NCI-H446 (cell line): ENCODE measurements at regions not wholly inside any gene's neighbourhood (a gene's known extent, or its start where the extent isn't known, plus 50 kb on each side); places are given as distances from the start of the nearest gene placed in this dataset.

ENCODE experiments used
- DNase-seq, 2 experiments: peaks; one replicate each; lab custom pipeline; 2025; lab: John Stamatoyannopoulos, UW

GRCh38 chr11:95354304-95354703 is 123.3 kb upstream of the SESN3 start:
- no peak for DNase-seq

GRCh38 chr11:95353706-95354105 is 122.7 kb upstream of the SESN3 start:
- no peak for DNase-seq

GRCh38 chr11:95352733-95353346 is 121.8 kb upstream of the SESN3 start:
- no peak for DNase-seq

- DNase-seq, result no peak
Observed at GRCh38 chr11:95349345-95349942, 118.4 kb upstream of the SESN3 start.

- no peak for DNase-seq
Observed at GRCh38 chr11:95346265-95346664, 115.3 kb upstream of the SESN3 start.

- no peak for DNase-seq
Observed at GRCh38 chr11:95345651-95346050, 114.6 kb upstream of the SESN3 start.

GRCh38 chr11:95344932-95345642 is 114.1 kb upstream of the SESN3 start:
- peak in 1 of 2 experiments; percentile 54 for DNase-seq

- peak in 1 of 2 experiments; percentile 43 for DNase-seq
Observed at GRCh38 chr11:95341221-95341620, 110.2 kb upstream of the SESN3 start.

GRCh38 chr11:95339086-95339901 is 108.3 kb upstream of the SESN3 start:
- DNase-seq, result no peak

GRCh38 chr11:95338430-95338991 is 107.5 kb upstream of the SESN3 start:
- DNase-seq, result peak; percentile 96 to 97

- peak in 1 of 2 experiments; percentile 73 for DNase-seq
Observed at GRCh38 chr11:95337972-95338429, 107.0 kb upstream of the SESN3 start.

- DNase-seq, result peak; percentile 94 to 98
Observed at GRCh38 chr11:95337175-95337957, 106.4 kb upstream of the SESN3 start.

- DNase-seq, result no peak
Observed at GRCh38 chr11:95335989-95336388, 105.0 kb upstream of the SESN3 start.

- no peak for DNase-seq
Observed at GRCh38 chr11:95331161-95331560, 100.2 kb upstream of the SESN3 start.

GRCh38 chr11:95330302-95330701 is 99.3 kb upstream of the SESN3 start:
- DNase-seq, result peak; percentile 77 to 94

- DNase-seq, result no peak
Observed at GRCh38 chr11:95327273-95327948, 96.4 kb upstream of the SESN3 start.

- peak in 1 of 2 experiments; percentile 66 for DNase-seq
Observed at GRCh38 chr11:95325777-95326258, 94.8 kb upstream of the SESN3 start.

GRCh38 chr11:95324826-95325225 is 93.8 kb upstream of the SESN3 start:
- DNase-seq, result no peak

- no peak for DNase-seq
Observed at GRCh38 chr11:95322539-95322938, 91.5 kb upstream of the SESN3 start.

GRCh38 chr11:95318498-95318897 is 87.5 kb upstream of the SESN3 start:
- no peak for DNase-seq
